NCI-H82 treated with DMSO at 0.1 percent for 48 hours (cell line): ENCODE measurements at regions not wholly inside any gene's neighbourhood (a gene's known extent, or its start where the extent isn't known, plus 50 kb on each side); places are given as distances from the start of the nearest gene placed in this dataset.
"Not testable (repeated sequence)": the region's sequence is repeated elsewhere in the genome, so short reads cannot be mapped to it uniquely, and the experiment has no call there.

Source experiments
- DNase-seq: peaks from one replicate; lab custom pipeline; 2025; ENCODE audit not compliant: unreplicated experiment; lab: John Stamatoyannopoulos, UW

GRCh38 chr7:94170836-94171235 lies 166.7 kb upstream of the BET1 start:
- DNase-seq: no peak

DNA sequence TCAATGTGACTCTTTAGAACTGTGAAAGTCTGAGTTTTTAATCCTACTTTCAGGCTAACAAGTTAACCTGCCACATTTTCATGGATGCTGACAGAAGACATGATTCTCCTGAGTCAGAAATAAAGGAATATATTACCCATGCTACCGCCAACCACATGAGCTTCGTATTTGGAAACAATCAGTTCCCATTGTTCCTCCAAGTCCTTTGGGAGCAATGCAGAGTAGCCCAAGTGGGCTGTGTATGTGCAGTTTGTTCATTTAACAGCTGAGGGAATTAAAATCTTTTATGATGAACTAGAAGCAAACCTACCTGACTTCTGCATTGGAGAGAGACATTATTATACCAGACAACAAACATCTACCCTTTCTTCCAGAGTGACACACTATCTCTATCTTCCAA lies 169.3 kb upstream of the BET1 start:
- no peak for DNase-seq

DNA sequence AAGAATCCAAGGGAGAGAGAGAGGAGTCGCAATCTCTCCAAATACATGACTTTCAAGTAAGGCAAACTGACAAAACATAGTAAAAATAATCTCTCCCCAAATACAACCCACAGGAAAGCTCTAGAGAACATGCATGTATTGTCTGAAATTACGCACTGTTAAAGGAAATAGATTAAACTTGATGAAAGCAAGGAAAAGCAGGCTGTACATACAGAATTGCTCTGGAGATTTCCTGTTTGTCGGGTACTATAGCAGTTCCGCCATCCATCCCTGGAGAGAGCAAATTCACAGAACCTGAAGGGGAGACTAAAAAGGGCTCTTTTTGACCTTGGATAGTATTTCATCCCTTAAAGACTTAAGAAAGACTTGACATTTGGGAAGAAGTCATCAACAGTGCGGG lies 170.2 kb upstream of the BET1 start:
- no peak for DNase-seq

DNA sequence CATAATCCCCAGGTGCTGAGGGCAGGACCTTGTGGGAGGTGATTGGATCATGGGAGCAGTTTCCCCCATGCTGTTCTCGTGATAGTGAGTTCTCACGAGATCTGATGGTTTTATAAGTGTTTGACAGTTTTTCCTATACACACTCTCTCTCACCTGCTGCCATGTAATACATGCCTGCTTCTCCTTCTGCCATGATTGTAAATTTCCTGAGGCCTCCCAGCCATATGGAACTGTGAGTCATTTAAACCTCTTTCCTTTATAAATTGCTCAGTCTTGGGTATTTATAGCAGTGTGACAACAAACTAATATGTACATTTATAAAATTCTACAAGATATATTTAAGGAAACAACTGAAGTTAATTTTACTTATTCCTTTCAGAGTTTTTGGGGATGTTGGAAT lies 170.8 kb upstream of the BET1 start:
- no peak for DNase-seq

- DNase-seq: no peak
Observed at GRCh38 chr7:94176694-94177200, 172.6 kb upstream of the BET1 start.

GRCh38 chr7:94177441-94177840 lies 173.3 kb upstream of the BET1 start:
- no peak for DNase-seq

GRCh38 chr7:94178230-94178629 lies 174.1 kb upstream of the BET1 start:
- no peak for DNase-seq

DNA sequence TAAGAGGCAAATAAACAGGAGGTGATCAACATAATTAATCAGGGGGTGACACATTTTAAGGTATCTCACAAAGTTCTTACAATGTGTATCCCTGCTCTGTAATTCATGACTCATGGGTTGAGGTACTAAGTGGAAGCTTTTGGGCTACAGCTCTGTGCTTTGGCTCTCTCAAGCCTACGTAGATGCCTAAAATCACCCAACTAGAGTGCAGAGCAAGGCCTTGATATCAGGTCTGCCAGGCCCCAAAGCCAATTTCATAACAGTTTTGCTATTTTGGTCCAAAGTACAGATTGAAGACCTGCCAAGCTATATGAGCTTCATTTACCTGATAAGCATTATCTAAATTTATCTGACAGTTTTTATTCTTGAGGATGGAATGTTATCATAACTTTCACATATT lies 175.3 kb upstream of the BET1 start:
- DNase-seq: no peak

DNA sequence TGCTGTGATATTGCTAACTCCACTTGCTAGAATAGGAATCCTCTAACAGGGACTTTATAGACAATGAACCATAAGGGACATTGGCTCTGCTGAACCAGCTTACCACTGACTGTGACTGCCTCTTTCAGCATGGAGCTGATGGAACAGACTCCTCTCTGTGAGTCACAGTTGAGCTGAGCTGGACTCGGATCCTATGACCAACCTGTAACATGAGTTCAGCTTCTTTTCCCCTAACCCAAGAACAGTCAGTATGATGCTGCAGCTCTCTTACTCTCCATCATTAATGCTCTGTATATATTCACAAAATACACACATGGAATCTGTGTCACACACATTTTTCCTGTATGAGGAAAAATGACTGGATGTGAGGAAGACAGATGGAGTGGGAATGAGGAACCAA lies 177.9 kb upstream of the BET1 start:
- DNase-seq: no peak

DNA sequence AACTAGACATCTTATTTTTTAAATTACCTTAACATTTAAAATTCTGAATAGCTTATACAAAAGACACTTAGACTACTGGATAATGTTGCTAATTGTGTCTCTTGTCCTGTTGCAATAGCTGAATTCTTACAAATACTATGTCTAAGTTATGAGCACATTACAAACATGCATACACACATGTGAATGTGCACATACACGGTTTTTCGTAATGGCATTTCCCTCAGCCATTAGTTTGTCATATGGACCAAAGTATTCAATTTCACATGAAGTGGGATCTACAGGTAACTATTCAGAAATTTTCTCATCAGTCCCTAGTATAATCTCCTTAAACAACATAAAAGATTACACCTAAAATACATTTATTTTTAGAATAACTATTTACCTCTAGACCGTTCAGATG lies 178.6 kb upstream of the BET1 start:
- DNase-seq: no peak

DNA sequence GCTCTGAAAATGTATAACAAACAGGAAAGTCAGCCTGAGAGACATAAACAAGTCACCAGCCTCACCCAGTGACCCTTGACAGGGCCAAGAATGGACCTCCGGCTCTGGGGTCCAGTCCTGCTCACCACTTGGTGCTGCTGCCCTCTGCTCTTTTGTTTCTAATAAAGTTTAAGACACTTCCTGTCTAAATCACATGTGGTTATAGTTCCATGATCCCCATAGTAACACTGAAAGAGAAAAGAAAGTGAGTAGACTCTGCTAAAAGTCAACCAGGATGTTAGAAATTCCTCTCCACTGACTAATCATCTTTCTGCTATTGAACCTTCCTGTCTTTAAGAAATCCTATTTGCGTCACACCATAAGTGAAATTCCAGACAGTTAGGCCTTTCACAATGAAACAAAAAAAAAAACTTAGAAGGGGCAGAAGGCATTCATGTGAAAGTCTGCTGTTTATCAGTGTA lies 179.2 kb upstream of the BET1 start:
- DNase-seq: no peak

DNA sequence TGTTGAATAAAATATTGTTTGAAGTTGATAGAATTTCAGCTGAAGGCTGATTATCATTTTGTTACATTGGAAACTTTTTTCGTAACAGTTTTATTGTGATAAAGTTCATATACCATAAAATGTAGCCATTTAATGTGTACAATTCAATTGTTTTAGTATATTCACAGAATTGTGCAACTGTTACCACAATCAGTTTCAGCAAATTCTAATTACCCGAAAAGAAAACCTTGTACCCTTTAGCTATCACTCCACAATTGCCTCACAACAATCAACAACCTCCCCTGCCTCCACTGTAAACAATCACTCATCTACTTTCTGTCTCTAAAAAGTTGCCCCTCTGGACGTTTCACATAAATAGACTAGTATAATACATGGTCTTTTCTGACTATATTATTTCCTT lies 179.7 kb upstream of the BET1 start:
- no peak for DNase-seq

GRCh38 chr7:94188350-94188749 lies 184.2 kb upstream of the BET1 start:
- no peak for DNase-seq

GRCh38 chr7:94190599-94191061 lies 186.5 kb upstream of the BET1 start:
- DNase-seq: no peak

- DNase-seq: not testable (repeated sequence)
Observed at GRCh38 chr7:94194426-94194825, 190.3 kb upstream of the BET1 start.

- DNase-seq: no peak
Observed at GRCh38 chr7:94195201-94195600, 191.0 kb upstream of the BET1 start.

- no peak for DNase-seq
Observed at GRCh38 chr7:94195813-94196212, 191.7 kb upstream of the BET1 start.

- DNase-seq: no peak
Observed at GRCh38 chr7:94205529-94205928, 189.2 kb upstream of the COL1A2 start.

- no peak for DNase-seq
Observed at GRCh38 chr7:94206295-94206694, 188.4 kb upstream of the COL1A2 start.

- DNase-seq: no peak
Observed at GRCh38 chr7:94212160-94212559, 182.5 kb upstream of the COL1A2 start.

GRCh38 chr7:94216944-94217461 lies 177.7 kb upstream of the COL1A2 start:
- no peak for DNase-seq

GRCh38 chr7:94217766-94218165 lies 176.9 kb upstream of the COL1A2 start:
- DNase-seq: no peak

GRCh38 chr7:94222516-94222915 lies 172.2 kb upstream of the COL1A2 start:
- no peak for DNase-seq
